HG03103 (cell line): ENCODE measurements at regions not wholly inside any gene's neighbourhood (a gene's known extent, or its start where the extent isn't known, plus 50 kb on each side); places are given as distances from the start of the nearest gene placed in this dataset.
"Not testable (repeated sequence)": the region's sequence is repeated elsewhere in the genome, so short reads cannot be mapped to it uniquely, and the experiment has no call there.

Experiments used
- ATAC-seq: cut with Tn5 transposase; IDR thresholded peaks from one replicate; pipeline ENCODE4 v1.9.1; 2021; ENCODE audit warnings: low read depth; ENCODE audit not compliant: unreplicated experiment

GRCh38 chr10:22875581-22875980, 52.3 kb upstream of the ARMC3 start:
- ATAC-seq, result no peak

GRCh38 chr10:22874189-22874854, 53.5 kb upstream of the ARMC3 start:
- no peak for ATAC-seq

GRCh38 chr10:22856444-22857074, 71.3 kb upstream of the ARMC3 start:
- ATAC-seq, result peak; percentile 82

- ATAC-seq, result no peak
These were observed 72.9 kb upstream of the ARMC3 start for GRCh38 chr10:22854935-22855421.

GRCh38 chr10:22853906-22854447, 73.9 kb upstream of the ARMC3 start:
- ATAC-seq, result no peak

GRCh38 chr10:22852712-22853353, 75.0 kb upstream of the ARMC3 start:
- no peak for ATAC-seq

- ATAC-seq, result no peak
These were observed 76.0 kb upstream of the ARMC3 start for GRCh38 chr10:22851865-22852239.

GRCh38 chr10:22850541-22850940, 77.3 kb upstream of the ARMC3 start:
- ATAC-seq, result no peak

GRCh38 chr10:22849077-22849805, 78.6 kb upstream of the ARMC3 start:
- ATAC-seq, result no peak

GRCh38 chr10:22848509-22848908, 79.3 kb upstream of the ARMC3 start:
- no peak for ATAC-seq

- no peak for ATAC-seq
These were observed 81.6 kb upstream of the ARMC3 start for GRCh38 chr10:22846294-22846693.

GRCh38 chr10:22839639-22840038, 88.2 kb upstream of the ARMC3 start:
- ATAC-seq, result no peak

- ATAC-seq, result no peak
These were observed 90.1 kb upstream of the ARMC3 start for GRCh38 chr10:22837771-22838170.

GRCh38 chr10:22837351-22837750, 90.5 kb upstream of the ARMC3 start:
- no peak for ATAC-seq

- no peak for ATAC-seq
These were observed 93.4 kb upstream of the ARMC3 start for GRCh38 chr10:22834471-22834870.

- no peak for ATAC-seq
These were observed 94.1 kb upstream of the ARMC3 start for GRCh38 chr10:22833781-22834180.

- ATAC-seq, result no peak
These were observed 94.5 kb upstream of the ARMC3 start for GRCh38 chr10:22833353-22833752.

GRCh38 chr10:22832851-22833250, 95.0 kb upstream of the ARMC3 start:
- no peak for ATAC-seq

GRCh38 chr10:22832066-22832602, 95.7 kb upstream of the ARMC3 start:
- ATAC-seq, result no peak

- no peak for ATAC-seq
These were observed 96.3 kb upstream of the ARMC3 start for GRCh38 chr10:22831586-22831985.

GRCh38 chr10:22828712-22829111, 99.1 kb upstream of the ARMC3 start:
- not testable (repeated sequence) for ATAC-seq
